DMS79 treated with DMSO at 0.1 percent for 48 hours (cell line): ENCODE measurements at regions not wholly inside any gene's neighbourhood (a gene's known extent, or its start where the extent isn't known, plus 50 kb on each side); places are given as distances from the start of the nearest gene placed in this dataset.

Experiments used
- DNase-seq: peaks from one replicate; lab custom pipeline; 2025; lab: John Stamatoyannopoulos, UW

DNA sequence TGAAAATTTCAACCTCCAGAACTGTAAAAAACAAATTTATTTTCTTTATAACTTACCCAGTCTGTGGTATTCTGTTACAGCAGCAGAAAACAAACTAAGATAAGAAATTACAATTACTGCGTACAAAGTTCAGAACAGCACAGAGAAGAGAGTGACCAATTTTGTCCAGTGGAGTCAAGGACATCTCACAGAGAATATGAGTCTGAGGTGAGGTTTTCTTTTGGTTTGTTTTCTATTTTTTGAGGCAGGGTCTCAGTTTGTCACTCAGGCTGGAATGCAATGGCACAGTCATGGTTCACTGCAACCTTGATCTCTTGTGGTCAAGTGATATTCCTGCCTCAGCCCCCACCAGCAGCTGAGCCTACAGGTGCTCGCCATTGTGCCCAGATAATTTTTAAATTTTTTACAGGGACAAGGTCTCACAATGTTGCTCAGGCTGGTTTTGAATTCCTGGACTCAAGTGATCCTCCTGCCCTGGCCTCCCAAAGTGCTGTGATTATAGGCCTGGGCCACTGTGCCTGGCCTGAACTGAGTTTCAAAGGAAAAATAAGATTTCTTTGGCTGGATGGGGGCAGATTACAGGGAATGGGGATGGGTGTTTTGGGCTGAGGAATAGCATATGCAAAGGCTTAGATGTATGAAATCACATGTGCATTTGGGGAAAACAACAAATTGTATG, 201.1 kb upstream of the USP24 start:
- no peak for DNase-seq

DNA sequence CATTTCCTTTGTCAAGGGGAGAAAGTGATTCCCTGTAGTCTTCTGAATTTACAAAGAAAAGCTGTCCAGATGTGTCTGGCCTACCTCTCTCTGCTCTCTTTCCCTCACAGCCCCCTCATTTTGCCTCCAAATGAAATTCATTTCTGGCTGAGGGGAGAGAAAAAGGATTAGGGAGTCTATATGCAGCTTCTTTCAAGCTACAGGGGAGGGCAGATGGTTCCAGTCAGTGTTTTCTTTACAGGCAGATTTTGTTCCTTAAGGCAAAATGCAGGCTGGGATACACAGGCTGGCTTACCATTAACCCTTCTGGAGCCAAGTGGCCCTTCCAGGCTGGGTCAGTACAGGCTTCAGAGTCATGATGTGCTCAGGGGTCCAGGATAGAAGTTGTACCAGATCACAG, 198.1 kb upstream of the USP24 start:
- DNase-seq = no peak

DNA sequence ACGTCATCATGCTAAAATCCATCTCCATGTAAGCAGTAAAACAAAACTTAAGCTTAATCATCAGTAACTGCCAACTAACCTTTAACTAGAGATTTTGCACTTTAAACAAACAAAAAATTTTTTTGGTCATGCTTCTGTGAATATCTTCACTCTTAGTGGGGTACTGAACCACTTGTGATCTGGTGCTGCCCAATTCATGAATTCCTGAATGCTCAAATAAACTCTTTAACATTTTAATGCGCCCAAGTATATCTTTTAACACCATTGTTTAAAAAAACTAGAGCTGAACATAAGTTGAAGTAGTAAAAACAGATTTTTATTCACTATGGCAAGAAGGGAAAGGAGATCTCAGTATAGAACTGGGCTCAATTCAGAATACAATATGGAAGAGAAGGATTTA, 196.9 kb upstream of the USP24 start:
- DNase-seq = no peak

DNA sequence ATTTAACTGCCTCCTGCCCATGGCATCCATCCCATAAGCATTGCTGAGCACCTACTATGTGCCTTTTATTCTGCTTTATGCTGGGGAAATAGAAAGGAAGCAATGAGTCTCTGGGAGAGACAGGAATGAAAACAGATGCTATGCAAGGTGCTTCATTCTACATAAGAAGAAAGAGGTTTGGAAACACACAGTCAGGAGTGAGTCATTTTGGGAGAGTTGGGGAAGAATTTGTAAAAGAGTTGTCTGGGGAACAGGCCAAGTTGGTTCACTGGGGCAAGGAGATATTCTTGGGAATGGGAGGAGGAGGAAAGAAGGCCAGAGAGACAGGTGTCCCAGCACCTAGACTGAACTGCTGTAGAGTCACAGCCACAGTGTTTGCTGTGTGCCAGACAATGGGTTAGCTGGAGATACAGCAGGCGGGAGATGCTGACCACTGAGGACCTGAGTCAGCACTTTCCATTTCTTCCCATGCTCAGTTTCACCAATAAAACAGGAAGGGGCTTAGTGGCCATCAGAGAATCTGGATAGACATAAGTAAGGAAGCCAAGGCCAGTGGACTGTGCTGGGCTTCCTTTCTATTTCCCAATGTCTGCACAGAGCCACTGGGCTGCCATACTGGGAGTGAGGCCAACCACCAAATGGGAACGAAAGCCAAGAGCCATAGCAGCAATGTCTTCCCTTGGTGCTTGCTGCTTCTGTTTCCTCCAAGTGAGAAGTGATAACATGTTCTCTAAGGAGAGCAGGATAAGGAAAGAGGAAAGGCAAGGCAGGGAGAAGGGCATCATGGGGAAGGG, 187.7 kb upstream of the USP24 start:
- no peak for DNase-seq

DNA sequence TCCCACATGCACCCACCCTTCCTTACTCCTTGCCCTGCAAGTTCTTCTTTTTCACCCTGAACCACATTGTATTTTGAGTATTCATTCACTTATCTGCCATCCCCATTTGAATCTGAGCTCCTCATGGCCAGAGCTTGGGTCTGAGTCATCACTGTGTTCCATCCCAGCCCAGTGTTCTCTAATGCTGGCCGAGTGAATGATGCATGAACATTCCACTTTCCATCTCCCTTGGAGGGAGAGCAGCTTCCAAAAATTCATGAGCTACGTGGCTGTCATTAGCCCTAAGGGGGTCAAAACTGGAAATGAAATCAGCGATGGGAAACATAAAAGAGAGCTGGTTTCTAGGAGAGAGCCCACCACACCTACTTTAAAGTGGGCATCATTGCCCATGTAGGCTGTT, 187.0 kb upstream of the USP24 start:
- no peak for DNase-seq

DNA sequence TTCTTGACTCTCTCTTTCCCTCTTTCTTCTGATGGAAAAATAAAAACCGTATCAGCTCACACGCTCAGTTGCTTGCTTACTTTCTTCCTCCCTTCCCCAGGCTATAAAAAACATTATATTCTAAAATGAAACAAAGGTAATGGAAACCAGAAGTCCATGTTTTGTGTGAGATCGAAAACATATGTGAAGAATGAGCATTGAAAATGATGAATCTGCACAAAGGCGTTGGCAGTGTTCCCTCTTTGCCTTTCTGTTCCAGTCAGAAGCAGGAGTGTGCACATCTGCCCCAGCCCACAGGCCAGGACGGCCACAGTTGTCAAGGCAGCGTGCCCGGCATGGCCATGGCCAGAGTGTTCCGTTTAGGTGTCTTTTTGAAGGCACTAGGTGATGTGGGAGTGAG, 185.3 kb upstream of the USP24 start:
- no peak for DNase-seq

DNA sequence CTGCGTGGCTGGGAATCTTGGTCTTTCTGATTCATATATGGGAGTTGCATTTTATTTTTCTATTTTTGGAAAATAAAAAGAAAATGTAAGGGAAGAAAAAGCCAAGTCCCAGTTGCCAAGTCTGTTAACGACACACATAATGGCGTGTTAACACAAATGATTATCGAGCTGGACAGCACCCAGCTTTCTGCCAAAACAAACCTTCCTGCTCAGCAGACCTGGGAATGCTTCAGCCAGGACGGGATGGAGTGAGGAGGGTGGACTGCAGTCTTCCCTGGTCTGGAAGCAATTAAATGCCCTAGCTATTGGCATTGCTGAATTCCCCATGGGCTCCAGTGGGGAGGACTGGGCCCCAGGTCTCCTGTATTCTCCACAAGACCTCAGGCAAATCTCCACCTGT, 184.2 kb upstream of the USP24 start:
- DNase-seq = no peak

DNA sequence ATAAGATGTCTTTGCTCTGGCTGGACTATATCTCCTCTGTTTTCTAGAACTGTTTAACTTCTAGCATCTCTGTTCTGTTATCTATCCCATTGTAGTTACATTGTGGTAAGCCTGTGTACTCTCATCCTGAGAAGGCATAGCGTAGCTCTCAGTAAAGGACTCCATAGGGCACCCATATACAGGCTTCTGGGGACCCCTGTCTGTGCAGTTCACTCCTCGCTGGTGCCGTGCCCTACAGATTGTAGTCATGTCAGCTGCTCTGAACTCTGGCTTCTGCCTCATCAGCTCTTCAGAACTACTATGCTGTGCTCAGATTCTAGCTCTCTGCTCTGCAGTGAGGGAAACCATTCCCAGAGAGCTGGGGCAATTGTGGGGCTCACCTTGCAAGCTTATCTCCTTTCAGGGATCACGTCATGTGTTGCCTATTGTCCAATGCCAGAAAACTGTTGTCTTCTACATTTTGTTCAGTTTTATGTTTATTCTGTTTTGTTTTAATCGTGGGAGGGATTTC, 181.3 kb upstream of the USP24 start:
- DNase-seq = no peak

DNA sequence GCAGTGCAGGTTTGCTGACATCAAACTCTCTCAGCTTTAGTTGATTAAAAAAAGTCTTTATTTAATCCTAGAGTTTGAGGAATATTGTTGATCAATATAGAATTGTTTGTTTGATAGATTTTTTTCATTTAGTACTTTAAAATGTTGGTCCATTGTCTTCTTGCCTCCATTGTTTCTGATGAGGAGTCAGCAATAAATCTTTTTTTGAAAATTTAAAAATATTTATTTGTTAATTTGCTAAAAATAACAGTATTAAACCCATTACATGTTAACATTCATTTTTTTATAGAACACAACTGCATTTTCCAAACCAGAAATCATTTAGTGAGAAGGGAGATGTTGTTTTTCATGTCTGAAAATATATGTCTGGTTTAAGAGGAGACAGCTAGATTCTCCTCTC, 173.8 kb upstream of the USP24 start:
- no peak for DNase-seq

DNA sequence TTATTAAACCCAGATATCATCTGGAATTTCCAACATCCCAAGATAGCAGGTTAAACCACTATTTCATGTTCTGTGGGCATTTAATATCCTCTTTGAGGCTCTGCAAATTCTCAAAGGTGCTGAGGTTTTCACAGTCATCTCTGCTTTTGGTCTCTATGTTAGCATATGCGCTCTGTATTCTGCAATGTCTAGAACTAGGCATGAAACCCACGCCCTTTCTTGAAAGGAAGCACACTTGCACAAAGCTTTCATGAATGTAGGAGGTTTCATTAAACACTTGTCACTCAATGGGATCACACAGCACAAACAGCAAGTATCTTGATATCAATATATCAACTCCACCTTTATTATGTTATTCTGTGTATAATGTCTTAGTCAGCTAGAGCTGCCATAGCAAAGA, 172.0 kb upstream of the USP24 start:
- no peak for DNase-seq

DNA sequence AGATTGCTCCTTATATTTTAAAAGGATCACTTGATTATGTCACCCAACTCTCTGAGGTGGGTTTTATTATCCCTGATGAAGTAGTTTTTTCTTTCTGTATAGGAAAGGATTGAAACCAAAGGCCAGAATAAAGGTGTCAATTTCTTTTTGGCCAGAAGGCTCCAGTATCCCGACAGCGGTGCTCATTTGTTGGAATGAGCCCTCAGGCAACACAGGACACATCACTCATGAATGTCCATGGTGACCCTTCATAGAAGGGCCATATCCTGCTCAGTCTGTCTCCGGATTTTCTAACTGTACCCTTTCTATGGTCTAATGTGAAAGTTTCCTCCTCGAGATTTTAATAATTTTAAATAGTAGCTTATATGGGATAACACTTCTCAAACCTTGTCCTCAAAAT, 171.3 kb upstream of the USP24 start:
- DNase-seq = no peak

DNA sequence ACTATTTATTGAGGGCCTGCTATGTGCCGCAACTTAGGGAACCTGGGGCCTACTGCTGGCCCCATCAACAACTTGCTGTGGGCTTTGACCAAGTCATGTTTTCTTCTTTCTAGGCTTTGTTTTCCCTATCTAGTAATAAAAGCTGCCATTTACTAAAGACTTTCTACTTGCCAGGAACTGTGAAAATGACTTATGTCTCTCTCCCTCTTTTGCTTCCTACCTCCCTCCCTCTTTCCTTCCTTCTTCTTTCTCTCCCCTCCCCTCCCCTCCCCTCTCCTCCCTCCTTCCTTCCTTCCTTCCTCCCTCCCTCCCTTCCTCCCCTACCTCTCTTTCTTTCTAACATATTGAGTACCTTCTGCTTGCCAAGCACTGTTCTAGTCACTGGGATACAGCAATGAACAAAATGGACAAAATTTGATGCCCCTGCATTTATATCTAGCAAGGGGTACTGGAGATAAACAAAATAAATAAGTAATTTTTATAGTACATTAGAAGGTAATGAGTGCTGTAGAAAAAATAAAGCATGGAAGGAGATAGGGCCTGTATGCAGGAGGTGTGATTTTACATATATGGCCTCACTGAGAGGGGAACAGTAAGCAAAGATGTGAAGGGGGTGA, 170.3 kb upstream of the USP24 start:
- no peak for DNase-seq

DNA sequence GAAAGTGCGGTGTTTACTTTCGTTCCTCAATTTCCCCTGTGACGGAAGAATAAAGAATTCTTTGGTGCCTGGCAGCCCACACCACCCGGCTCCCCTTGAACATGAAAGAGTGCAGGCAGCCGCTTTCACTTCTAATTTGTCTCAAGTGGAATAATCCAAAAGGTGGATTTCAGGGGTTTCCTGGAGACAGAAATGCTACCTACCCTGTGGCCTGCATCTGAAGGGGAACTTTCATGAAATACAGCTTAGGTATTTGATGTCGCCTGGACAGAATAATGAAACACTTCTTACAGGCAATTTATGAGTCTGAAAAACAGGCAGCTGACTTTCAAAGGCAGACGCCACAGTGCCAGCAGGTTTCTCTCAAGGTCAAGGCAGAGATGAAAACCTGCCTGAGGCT, 169.5 kb upstream of the USP24 start:
- peak; percentile 65 for DNase-seq

DNA sequence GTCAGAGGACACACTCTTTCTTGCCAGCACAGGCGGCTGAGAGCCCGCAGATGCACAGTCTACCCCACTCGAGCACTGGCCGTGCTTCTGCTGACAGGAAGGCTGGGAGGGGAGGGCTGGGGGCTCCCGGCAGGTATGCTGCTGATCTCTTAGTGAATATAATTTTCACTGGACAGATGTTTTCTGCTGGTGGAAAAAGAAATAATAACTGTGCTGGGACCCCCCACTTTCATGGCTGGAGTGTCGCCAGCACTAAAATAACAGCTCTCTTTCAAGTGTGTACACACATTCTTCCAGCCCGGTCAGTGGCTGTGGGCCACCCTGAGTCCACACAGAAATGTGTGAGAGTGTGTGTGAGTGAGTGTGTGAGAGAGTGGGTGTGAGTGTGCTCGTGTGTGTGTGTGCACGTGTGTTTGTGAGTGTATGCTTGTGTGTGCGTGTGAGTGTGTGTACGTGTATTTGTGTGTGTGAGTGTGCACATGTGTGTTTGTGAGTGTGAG, 167.7 kb upstream of the USP24 start:
- DNase-seq = no peak

DNA sequence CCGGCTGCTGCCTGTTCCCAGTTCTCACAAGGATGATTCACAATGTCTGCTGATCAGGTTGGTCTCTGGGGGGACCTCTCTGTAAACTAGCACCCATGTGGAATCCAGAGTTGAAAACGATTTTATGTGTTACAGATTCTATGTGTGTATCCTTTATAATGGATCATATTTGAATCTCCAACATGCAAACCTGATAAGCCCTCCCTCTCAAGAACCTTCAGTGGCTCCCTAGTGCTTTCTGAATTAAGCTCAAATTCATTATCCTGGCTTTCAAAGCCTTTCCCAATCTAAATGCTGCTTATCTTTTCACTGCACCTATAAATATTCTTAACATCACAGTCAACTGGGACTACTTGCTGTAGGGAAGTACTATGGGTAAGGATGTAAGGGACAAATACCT, 166.8 kb upstream of the USP24 start:
- no peak for DNase-seq

DNA sequence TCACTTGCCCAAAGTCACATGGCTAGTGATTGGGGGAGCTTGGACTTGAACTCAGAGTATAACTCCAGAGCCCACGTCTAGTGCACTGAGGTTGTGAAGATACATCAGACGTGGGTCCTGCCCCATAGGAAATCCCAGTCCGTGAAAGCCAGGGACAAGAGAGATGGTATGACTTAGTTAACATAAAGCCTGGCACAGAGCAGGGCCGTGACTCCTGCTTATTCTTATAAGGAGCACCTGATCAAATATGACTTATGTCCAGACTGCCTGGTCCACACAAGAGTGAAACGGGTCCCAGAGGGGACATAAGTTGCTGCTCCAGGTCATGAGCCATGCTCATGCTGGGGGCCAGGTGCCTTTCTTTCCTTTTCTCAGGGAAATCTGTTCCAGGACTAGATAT, 166.3 kb upstream of the USP24 start:
- DNase-seq = no peak

DNA sequence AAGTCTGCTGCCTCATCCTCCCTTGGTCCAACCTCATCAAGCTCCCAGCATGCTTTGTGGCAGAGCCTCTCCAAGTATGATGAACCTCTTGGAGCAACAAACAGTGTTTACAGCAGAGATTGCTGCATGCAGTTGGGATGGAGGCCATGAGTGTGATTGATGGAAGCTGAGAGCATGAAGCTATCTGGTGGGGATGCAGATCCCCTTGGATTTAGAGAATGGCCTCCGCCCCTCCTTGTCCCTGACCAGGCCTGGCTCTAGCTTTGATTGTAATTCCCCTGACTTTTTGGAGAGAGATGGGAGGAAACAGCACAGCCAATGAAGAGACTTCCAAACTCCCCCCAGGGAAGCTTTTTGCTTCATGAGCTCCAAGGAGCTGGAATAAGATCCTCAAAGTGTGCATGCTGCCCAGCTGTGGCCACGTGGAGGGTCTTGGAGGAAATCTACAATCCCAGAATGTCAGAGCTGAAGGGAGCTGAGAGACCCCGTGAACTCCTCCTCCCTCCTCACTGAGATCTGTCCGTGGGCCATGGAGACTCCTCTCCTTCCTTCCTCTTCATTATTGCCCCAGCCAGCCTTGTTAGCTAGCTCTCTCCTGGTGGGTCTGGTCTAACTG, 165.3 kb upstream of the USP24 start:
- no peak for DNase-seq

DNA sequence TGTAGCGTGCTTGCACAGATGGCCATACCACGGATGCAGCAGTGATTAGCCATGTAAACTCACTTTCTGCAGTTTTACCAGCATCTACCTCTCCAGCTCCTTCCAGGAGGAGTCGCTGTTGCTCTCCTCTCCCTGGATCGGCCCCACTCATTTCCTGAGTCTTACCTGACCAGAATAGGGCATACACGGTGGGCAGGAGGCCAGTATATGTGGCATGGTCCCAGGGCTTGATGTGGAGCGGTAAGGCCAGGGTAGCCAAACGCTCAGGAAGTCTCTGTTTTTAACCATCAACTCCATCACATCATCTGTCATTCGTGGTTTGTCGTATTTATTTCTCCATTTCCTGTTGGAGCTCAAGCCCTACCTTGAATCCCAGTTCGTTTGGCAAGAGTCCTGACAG, 163.4 kb upstream of the USP24 start:
- DNase-seq = no peak

DNA sequence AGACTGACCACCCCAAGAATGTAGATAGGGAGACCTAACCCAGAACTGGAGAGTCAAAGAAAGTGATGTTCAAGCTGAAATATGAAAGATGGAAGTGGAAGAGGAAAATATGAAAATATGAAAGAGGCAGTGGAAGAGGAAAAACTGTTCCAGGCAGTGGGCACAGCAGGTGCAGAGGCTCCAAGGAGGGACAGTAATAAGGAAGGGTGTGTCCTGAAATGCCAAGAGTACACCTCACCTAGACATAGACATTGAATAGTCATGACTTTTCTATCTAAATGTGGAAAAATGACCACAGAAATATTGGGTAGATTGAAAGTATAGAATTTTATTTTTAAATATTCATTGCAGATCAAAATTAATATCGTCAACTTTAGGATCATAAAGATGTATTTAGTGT, 161.7 kb upstream of the USP24 start:
- no peak for DNase-seq

DNA sequence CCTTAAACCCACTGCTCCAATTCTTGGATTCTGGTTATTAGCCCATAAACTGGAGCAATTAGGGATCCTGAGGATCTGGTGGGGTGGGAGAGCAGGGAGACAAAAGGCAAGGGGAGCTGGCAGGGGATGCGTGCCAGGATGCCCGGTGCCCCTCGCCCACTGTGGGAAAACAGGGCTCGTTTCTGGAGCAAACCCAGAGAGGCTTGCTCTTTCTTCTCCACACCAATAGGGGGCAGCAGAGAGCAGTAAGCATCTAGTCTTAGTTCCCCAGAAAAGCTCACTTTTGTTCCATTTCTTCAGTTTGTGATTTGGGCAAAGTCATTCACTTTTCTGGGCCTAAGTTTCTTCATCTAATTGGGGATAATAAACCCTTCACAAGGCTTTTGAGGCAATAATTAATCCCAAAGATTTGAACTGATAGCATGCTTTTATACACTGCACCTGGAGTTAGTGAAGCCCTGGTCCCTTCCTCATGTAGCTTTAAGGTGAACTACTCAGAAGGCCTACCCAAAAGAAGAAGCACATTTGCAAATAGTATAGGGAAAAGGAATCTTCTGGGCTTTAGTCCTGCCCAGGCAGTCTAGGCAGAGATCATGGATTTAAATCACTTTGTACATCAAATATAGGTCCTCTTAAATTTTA, 160.6 kb upstream of the USP24 start:
- no peak for DNase-seq

DNA sequence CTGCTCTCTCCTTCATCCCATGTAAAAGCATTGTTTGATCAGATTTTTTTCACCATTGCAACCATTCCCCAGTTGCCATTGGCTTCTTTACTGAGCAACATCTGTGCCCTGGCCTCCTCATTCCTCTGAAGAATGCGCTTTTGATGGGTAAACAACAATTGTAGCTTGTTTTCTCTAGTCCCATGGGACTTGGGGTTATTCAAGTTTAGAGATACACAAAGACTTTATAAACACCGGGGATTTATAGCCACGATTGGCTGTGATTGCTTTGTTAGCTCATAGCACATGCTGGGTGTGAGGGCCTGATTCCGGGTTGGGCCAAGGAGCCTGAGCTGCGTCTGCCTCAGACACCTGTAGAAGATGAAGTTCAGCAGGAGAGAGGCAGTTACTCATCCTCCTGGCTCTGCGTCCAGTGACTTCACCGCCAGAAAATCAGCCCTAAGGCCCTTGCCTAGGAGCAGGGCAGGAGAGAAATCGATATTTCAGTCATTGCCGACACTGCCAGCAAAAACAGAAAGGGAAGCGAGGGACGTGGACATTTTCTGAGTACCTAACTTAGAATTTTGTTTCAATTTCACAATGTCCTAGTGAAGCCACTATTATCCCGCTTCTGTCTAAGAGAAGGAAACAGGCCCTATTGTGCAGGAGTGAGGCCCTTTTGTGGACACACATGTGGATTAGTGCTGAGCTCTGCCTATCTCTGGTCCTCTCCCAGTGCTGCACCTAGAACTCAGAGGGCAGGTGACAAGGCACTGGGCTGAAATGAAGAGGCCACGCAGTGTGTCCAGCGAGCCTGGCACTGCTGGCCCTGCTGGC, 159.8 kb upstream of the USP24 start:
- DNase-seq = no peak
